Smooth muscle cell (in vitro differentiated cells): ENCODE measurements at regions not wholly inside any gene's neighbourhood (a gene's known extent, or its start where the extent isn't known, plus 50 kb on each side); places are given as distances from the start of the nearest gene placed in this dataset.

Experiments used
- DNase-seq: peaks from one replicate; lab custom pipeline; 2025; ENCODE audit not compliant: unreplicated experiment; lab: John Stamatoyannopoulos, UW
- H2AFZ ChIP-seq: fragments of 200-600 bp; sonication (generic); 2 replicates; pipeline ENCODE4 v1.6.0; 2016; ENCODE audit warnings: antibody characterized with exemption, low read depth, mild to moderate bottlenecking
- H3F3A ChIP-seq: fragments of 200-600 bp; sonication (generic); 2 replicates; pipeline ENCODE4 v1.6.0; 2017; ENCODE audit warnings: antibody characterized with exemption, low read depth
- H3K27ac ChIP-seq: fragments of 200-600 bp; sonication (generic); 2 replicates; pipeline ENCODE4 v1.5.1; 2016; ENCODE audit warnings: low read depth, mild to moderate bottlenecking
- H3K27me3 ChIP-seq: fragments of 200-600 bp; sonication (generic); 2 replicates; pipeline ENCODE4 v1.6.1; 2016; ENCODE audit warnings: low read depth, mild to moderate bottlenecking
- H3K36me3 ChIP-seq: fragments of 200-600 bp; sonication (generic); 2 replicates; pipeline ENCODE4 v1.5.1; 2016; ENCODE audit warnings: low read depth
- H3K4me1 ChIP-seq: fragments of 200-600 bp; sonication (generic); 2 replicates; pipeline ENCODE4 v1.5.1; 2016; ENCODE audit warnings: low read depth
- H3K4me2 ChIP-seq: fragments of 200-600 bp; sonication (generic); 2 replicates; pipeline ENCODE4 v1.6.0; 2016; ENCODE audit warnings: mild to moderate bottlenecking
- H3K4me3 ChIP-seq: fragments of 200-600 bp; sonication (generic); 2 replicates; pipeline ENCODE4 v1.5.1; 2016; ENCODE audit warnings: mild to moderate bottlenecking
- H3K79me2 ChIP-seq: fragments of 200-600 bp; sonication (generic); 2 replicates; pipeline ENCODE4 v1.6.0; 2016; ENCODE audit warnings: low read depth, mild to moderate bottlenecking
- H3K9ac ChIP-seq: fragments of 200-600 bp; sonication (generic); 2 replicates; pipeline ENCODE4 v1.6.0; 2016; ENCODE audit warnings: low read depth
- H3K9me3 ChIP-seq: fragments of 200-600 bp; sonication (generic); replicated peaks from 2 replicates; pipeline ENCODE4 v1.5.1; 2016; ENCODE audit warnings: low read depth
- H4K20me1 ChIP-seq: fragments of 200-600 bp; sonication (generic); 2 replicates; pipeline ENCODE4 v1.6.0; 2016; ENCODE audit warnings: low read depth
- CTCF ChIP-seq: fragments of 200-600 bp; sonication (generic); IDR thresholded peaks from 2 replicates; pipeline ENCODE4 v1.5.1; 2017; ENCODE audit warnings: borderline replicate concordance, mild to moderate bottlenecking, antibody characterized with exemption; ENCODE audit not compliant: insufficient read depth, poor library complexity, severe bottlenecking
- WGBS: methylation state at CpG from one replicate; pipeline ENCODE4 v1.1.7; 2016; ENCODE audit warnings: low lambda C conversion rate; 5-methylcytosine and 5-hydroxymethylcytosine counted together

GRCh38 chr11:44446366-44446762 lies 119.1 kb upstream of the CD82 start:
- Histone ChIP-seq H3K4me3 (no peak overlapping the region), H3K27ac (no peak overlapping the region), H3K4me2 (no peak overlapping the region), H3K36me3 (no peaks in the 10 kb centered on the region), H2AFZ (no peak overlapping the region), H3K27me3 (peaks cover 49% of the 10 kb centered on the region), H3K9ac (no peak overlapping the region), H3K4me1 (no peaks in the 10 kb centered on the region), H3F3A (no peaks in the 10 kb centered on the region), H4K20me1 (no peaks in the 10 kb centered on the region), H3K9me3 (no peaks in the 10 kb centered on the region), H3K79me2 (no peaks in the 10 kb centered on the region)
- no peak for DNase-seq
- 70% methylated on average over 7 of the region's 7 CpGs for whole genome bisulfite sequencing
- no peak for TF ChIP-seq CTCF

GRCh38 chr11:44446996-44447771 lies 118.3 kb upstream of the CD82 start:
- DNase-seq = no peak
- no peak for TF ChIP-seq CTCF
- Histone ChIP-seq H3K27ac (no peak overlapping the region), H3K4me1 (no peaks in the 10 kb centered on the region), H3K9me3 (no peaks in the 10 kb centered on the region), H3K79me2 (no peaks in the 10 kb centered on the region), H3K27me3 (peaks cover 49% of the 10 kb centered on the region), H3K4me2 (no peak overlapping the region), H3F3A (no peaks in the 10 kb centered on the region), H2AFZ (no peak overlapping the region), H3K9ac (no peak overlapping the region), H3K36me3 (no peaks in the 10 kb centered on the region), H4K20me1 (no peaks in the 10 kb centered on the region), H3K4me3 (no peak overlapping the region)
- 89% methylated on average over 9 of the region's 9 CpGs for WGBS

GRCh38 chr11:44450295-44450932 lies 115.0 kb upstream of the CD82 start:
- DNase-seq = no peak
- Histone ChIP-seq H3K4me3 (no peak overlapping the region), H3F3A (peaks cover 6% of the 10 kb centered on the region), H3K4me1 (peaks cover 3% of the 10 kb centered on the region), H3K9me3 (no peaks in the 10 kb centered on the region), H3K27ac (no peak overlapping the region), H2AFZ (no peak overlapping the region), H3K36me3 (no peaks in the 10 kb centered on the region), H3K9ac (no peak overlapping the region), H4K20me1 (no peaks in the 10 kb centered on the region), H3K27me3 (peaks cover 39% of the 10 kb centered on the region), H3K79me2 (no peaks in the 10 kb centered on the region), H3K4me2 (no peak overlapping the region)
- no peak for TF ChIP-seq CTCF
- 85% methylated on average over 10 of the region's 10 CpGs for WGBS

- peaks cover 6% of the 10 kb centered on the region for H3F3A ChIP-seq
- H3K27me3 ChIP-seq = peaks cover 41% of the 10 kb centered on the region
- no peak overlapping the region for H3K9ac ChIP-seq
- DNase-seq = no peak
- no peak for TF ChIP-seq CTCF
- no peaks in the 10 kb centered on the region for H3K79me2 ChIP-seq
- no peak overlapping the region for H2AFZ ChIP-seq
- WGBS = 75% methylated on average over 3 of the region's 3 CpGs
- H3K9me3 ChIP-seq = no peaks in the 10 kb centered on the region
- no peak overlapping the region for H3K27ac ChIP-seq
- no peaks in the 10 kb centered on the region for H4K20me1 ChIP-seq
- H3K4me2 ChIP-seq = no peak overlapping the region
- no peaks in the 10 kb centered on the region for H3K36me3 ChIP-seq
- no peak overlapping the region for H3K4me3 ChIP-seq
- peaks cover 3% of the 10 kb centered on the region for H3K4me1 ChIP-seq
These were observed 113.8 kb upstream of the CD82 start for GRCh38 chr11:44451706-44452105.
